Neural cell (in vitro differentiated cells): ENCODE measurements at regions not wholly inside any gene's neighbourhood (a gene's known extent, or its start where the extent isn't known, plus 50 kb on each side); places are given as distances from the start of the nearest gene placed in this dataset.

Experiments
- H2AFZ ChIP-seq: fragments of 200-600, 300-800 bp; sonication (generic), shearing (Covaris generic); 2 replicates; pipeline ENCODE4 v1.6.0; 2014; ENCODE audit warnings: low read depth, mild to moderate bottlenecking, antibody characterized with exemption, low read length, moderate library complexity
- H3F3A ChIP-seq: fragments of 200-600 bp; shearing (Covaris generic); 2 replicates; pipeline ENCODE4 v1.6.1; 2016; ENCODE audit warnings: mild to moderate bottlenecking, moderate library complexity, mixed read lengths, antibody characterized with exemption, low read length; ENCODE audit not compliant: insufficient read depth, poor library complexity, severe bottlenecking
- H3K27ac ChIP-seq: fragments of 200-600, 300-800 bp; sonication (generic), shearing (Covaris generic); 2 replicates; pipeline ENCODE4 v1.5.1; 2014; ENCODE audit warnings: mild to moderate bottlenecking, low read length, moderate library complexity
- H3K27me3 ChIP-seq: fragments of 300-800, 200-600 bp; sonication (generic), shearing (Covaris generic); 2 replicates; pipeline ENCODE4 v1.6.0; 2014; ENCODE audit warnings: mild to moderate bottlenecking, low read depth, low read length, moderate library complexity; ENCODE audit not compliant: insufficient read depth
- H3K36me3 ChIP-seq: fragments of 300-800, 200-600 bp; sonication (generic), shearing (Covaris generic); 2 replicates; pipeline ENCODE4 v1.5.1; 2014; ENCODE audit warnings: mild to moderate bottlenecking, antibody characterized with exemption, low read length, moderate library complexity; ENCODE audit not compliant: insufficient read depth
- H3K4me2 ChIP-seq: fragments of 300-800, 200-600 bp; sonication (generic), shearing (Covaris generic); 2 replicates; pipeline ENCODE4 v1.6.0; 2014; ENCODE audit warnings: mild to moderate bottlenecking, low read length
- H3K4me3 ChIP-seq: fragments of 300-800, 200-600 bp; sonication (generic), shearing (Covaris generic); 2 replicates; pipeline ENCODE4 v1.5.1; 2014; ENCODE audit warnings: mild to moderate bottlenecking, low read length, moderate library complexity
- H3K79me2 ChIP-seq: fragments of 200-600 bp; shearing (Covaris generic); replicated peaks from 2 replicates; pipeline ENCODE4 v1.6.0; 2014; ENCODE audit warnings: mild to moderate bottlenecking, low read length, moderate library complexity; ENCODE audit not compliant: insufficient read depth
- H3K9ac ChIP-seq: fragments of 300-800, 200-600 bp; sonication (generic), shearing (Covaris generic); 2 replicates; pipeline ENCODE4 v1.6.1; 2016; ENCODE audit warnings: mild to moderate bottlenecking, low read length, mixed read lengths
- H3K9me2 ChIP-seq: fragments of 200-600 bp; shearing (Covaris generic); 2 replicates; pipeline ENCODE4 v1.6.1; 2016; ENCODE audit warnings: mild to moderate bottlenecking, low read length, mixed read lengths; ENCODE audit not compliant: insufficient read depth
- H3K9me3 ChIP-seq: fragments of 200-600, 300-800 bp; sonication (generic), shearing (Covaris generic); 2 replicates; pipeline ENCODE4 v1.6.1; 2016; ENCODE audit warnings: mild to moderate bottlenecking, mixed run types, low read length, moderate library complexity, mixed read lengths
- H4K20me1 ChIP-seq: fragments of 200-600 bp; shearing (Covaris generic); 2 replicates; pipeline ENCODE4 v1.6.1; 2016; ENCODE audit warnings: mild to moderate bottlenecking, mixed run types; ENCODE audit not compliant: insufficient read depth
- CTCF ChIP-seq: fragments of 450-650 bp; IDR thresholded peaks from 2 replicates; pipeline ENCODE4 v1.5.1; 2014; ENCODE audit warnings: antibody characterized with exemption, mild to moderate bottlenecking, moderate library complexity; ENCODE audit not compliant: poor library complexity, severe bottlenecking
- EP300 ChIP-seq: fragments of 450-650 bp; conservative IDR thresholded peaks from 2 replicates; pipeline ENCODE4 v1.6.1; 2014; ENCODE audit warnings: antibody characterized with exemption, mild to moderate bottlenecking, moderate library complexity; ENCODE audit not compliant: poor library complexity, severe bottlenecking
- EZH2 ChIP-seq: fragments of 200-600, 300-800 bp; shearing (Covaris generic), sonication (generic); IDR thresholded peaks from 2 replicates; pipeline ENCODE4 v1.6.1; 2014; ENCODE audit warnings: antibody characterized with exemption, low read length, borderline replicate concordance, mild to moderate bottlenecking; ENCODE audit not compliant: insufficient read depth, poor library complexity, severe bottlenecking
- MXI1 ChIP-seq: fragments of 450-650 bp; conservative IDR thresholded peaks from 2 replicates; pipeline ENCODE4 v1.6.1; 2014; ENCODE audit warnings: antibody characterized with exemption, mild to moderate bottlenecking; ENCODE audit not compliant: poor library complexity, severe bottlenecking
- POLR2AphosphoS5 ChIP-seq: IDR thresholded peaks from 2 replicates; pipeline ENCODE4 v1.6.1; 2012
- RAD21 ChIP-seq: fragments of 450-650 bp; conservative IDR thresholded peaks from 2 replicates; pipeline ENCODE4 v1.6.1; 2014; ENCODE audit warnings: antibody characterized with exemption, mild to moderate bottlenecking, moderate library complexity
- REST ChIP-seq: IDR thresholded peaks from 2 replicates; pipeline ENCODE4 v1.6.1; 2012; ENCODE audit warnings: borderline replicate concordance
- SMC3 ChIP-seq: fragments of 450-650 bp; conservative IDR thresholded peaks from 2 replicates; pipeline ENCODE4 v1.6.1; 2014; ENCODE audit warnings: antibody characterized with exemption, mild to moderate bottlenecking, moderate library complexity; ENCODE audit not compliant: poor library complexity
- TAF1 ChIP-seq: IDR thresholded peaks from 2 replicates; pipeline ENCODE4 v1.6.1; 2012; ENCODE audit warnings: low read depth

- TF ChIP-seq EZH2 (no peak), REST (no peak), MXI1 (no peak), RAD21 (no peak), SMC3 (no peak), POLR2AphosphoS5 (no peak), TAF1 (no peak), CTCF (no peak), EP300 (no peak)
- H3K9ac ChIP-seq = no peak overlapping the region
- H3K9me2 ChIP-seq = no peaks in the 10 kb centered on the region
- no peak overlapping the region for H3K4me2 ChIP-seq
- H3K79me2 ChIP-seq = no peaks in the 10 kb centered on the region
- H3K27ac ChIP-seq = no peak overlapping the region
- H3F3A ChIP-seq = no peaks in the 10 kb centered on the region
- no peaks in the 10 kb centered on the region for H3K27me3 ChIP-seq
- no peak overlapping the region for H3K4me3 ChIP-seq
- no peak overlapping the region for H2AFZ ChIP-seq
- no peaks in the 10 kb centered on the region for H4K20me1 ChIP-seq
- no peaks in the 10 kb centered on the region for H3K9me3 ChIP-seq
- no peaks in the 10 kb centered on the region for H3K36me3 ChIP-seq
These were observed 265.2 kb downstream of the QDPR start for GRCh38 chr4:17246656-17247055.

GRCh38 chr4:17241835-17242234 is 270.1 kb downstream of the QDPR start:
- no peaks in the 10 kb centered on the region for H3K9me2 ChIP-seq
- H2AFZ ChIP-seq = no peak overlapping the region
- no peaks in the 10 kb centered on the region for H3F3A ChIP-seq
- H3K4me3 ChIP-seq = no peak overlapping the region
- H3K9ac ChIP-seq = no peak overlapping the region
- no peaks in the 10 kb centered on the region for H3K27me3 ChIP-seq
- no peaks in the 10 kb centered on the region for H3K9me3 ChIP-seq
- H3K27ac ChIP-seq = no peak overlapping the region
- no peaks in the 10 kb centered on the region for H3K79me2 ChIP-seq
- H3K36me3 ChIP-seq = no peaks in the 10 kb centered on the region
- H4K20me1 ChIP-seq = no peaks in the 10 kb centered on the region
- TF ChIP-seq SMC3 = no peak
- TF ChIP-seq POLR2AphosphoS5 = no peak
- TF ChIP-seq REST = no peak
- TF ChIP-seq TAF1 = no peak
- no peak for TF ChIP-seq RAD21
- TF ChIP-seq MXI1 = no peak
- no peak for TF ChIP-seq EZH2
- no peak for TF ChIP-seq EP300
- no peak for TF ChIP-seq CTCF
- no peak overlapping the region for H3K4me2 ChIP-seq
